NB4 (cell line): ENCODE measurements at regions not wholly inside any gene's neighbourhood (a gene's known extent, or its start where the extent isn't known, plus 50 kb on each side); places are given as distances from the start of the nearest gene placed in this dataset.

ENCODE experiments used
- DNase-seq: peaks from one replicate; pipeline ENCODE4 v3.0.0; 2010; ENCODE audit warnings: low read depth
- H3K4me3 ChIP-seq: one replicate; pipeline ENCODE4 v1.5.1; 2011; ENCODE audit warnings: mild to moderate bottlenecking, low read depth, low read length, moderate library complexity
- CTCF ChIP-seq: IDR thresholded peaks from one replicate; pipeline ENCODE4 v1.5.1; 2012; ENCODE audit warnings: low read depth, low read length
- MYC ChIP-seq: IDR thresholded peaks from 2 replicates; pipeline ENCODE4 v1.6.1; 2011; ENCODE audit warnings: low read depth, low read length
- POLR2A ChIP-seq: IDR thresholded peaks from 2 replicates; pipeline ENCODE4 v1.6.1; 2011; ENCODE audit warnings: mild to moderate bottlenecking; ENCODE audit not compliant: insufficient read length; ENCODE audit errors: extremely low read depth
- TF ChIP-seq, protein P1 (sequence below): IDR thresholded peaks from 2 replicates; pipeline ENCODE4 v1.6.1; 2011; ENCODE audit warnings: low read depth, low read length

DNA sequence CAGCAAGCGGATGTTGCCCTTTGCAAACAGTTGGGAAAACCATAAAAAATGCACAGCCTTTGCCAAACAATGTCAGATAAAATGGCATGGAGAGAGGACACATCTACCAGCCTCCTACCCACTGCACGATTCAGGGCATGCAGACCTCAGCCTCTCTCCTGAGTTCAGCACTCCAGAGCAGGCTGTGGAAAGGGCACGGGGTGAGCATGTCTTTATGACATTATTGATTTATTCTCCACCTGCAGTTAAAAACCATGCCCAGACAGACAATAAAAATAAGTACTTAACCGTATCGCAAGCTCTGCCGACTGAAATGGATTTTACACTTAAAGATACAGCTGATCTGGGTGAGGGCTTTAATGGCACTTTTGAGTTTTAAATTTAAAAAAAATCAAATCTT is 127.1 kb downstream of the MAF start:
- H3K4me3 ChIP-seq, result no peak overlapping the region
- TF ChIP-seq POLR2A (no peak), MYC (no peak), CTCF (no peak)
- TF ChIP-seq, protein P1, sequence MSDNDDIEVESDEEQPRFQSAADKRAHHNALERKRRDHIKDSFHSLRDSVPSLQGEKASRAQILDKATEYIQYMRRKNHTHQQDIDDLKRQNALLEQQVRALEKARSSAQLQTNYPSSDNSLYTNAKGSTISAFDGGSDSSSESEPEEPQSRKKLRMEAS, result no peak
- DNase-seq, result no peak

DNA sequence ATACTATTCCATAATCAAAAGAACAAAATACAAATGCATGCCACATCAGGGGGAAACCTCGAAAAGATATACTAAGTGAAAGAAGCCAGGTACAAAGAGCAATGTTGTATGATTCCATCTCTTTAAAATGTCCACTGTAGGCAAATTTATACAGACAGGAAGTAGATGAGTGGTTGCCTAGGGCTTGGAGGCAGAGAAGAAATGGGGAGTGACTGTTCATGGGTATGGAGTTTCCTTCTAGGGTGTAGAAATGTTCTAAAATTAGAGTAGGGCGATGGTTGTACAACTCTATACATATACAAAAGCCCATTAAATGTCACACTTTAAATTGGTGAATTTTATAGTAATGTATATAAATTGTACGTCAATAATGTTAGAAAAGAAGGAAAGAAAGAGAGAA is 128.1 kb downstream of the MAF start:
- TF ChIP-seq POLR2A (no peak), CTCF (no peak), MYC (no peak)
- TF ChIP-seq, protein P1, result no peak
- no peak for DNase-seq
- no peak overlapping the region for H3K4me3 ChIP-seq

GRCh38 chr16:79469999-79470398 is 130.5 kb downstream of the MAF start:
- no peak overlapping the region for H3K4me3 ChIP-seq
- DNase-seq, result no peak
- TF ChIP-seq MYC (no peak), CTCF (no peak), POLR2A (no peak)

DNA sequence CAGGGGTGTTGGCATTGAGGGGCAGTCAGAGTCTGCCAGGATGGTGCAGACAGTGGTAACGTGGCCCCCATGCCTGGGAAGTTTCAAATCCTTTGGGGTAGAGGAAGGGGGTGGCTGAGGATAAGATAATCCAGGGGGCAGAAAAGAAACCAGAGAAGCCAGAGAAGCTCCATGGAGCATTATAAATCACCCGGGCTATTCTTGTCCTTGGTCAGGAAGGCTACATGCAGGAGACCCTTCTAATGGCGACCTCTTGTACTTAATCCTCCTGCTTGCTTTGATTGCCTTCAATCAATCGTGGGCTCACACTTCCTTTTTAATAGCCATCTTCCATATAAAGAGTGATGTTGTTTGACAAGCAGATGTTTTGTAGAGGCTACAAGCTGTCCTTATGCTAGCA is 131.9 kb downstream of the MAF start:
- TF ChIP-seq MYC, result no peak
- no peak overlapping the region for H3K4me3 ChIP-seq
- DNase-seq, result no peak

GRCh38 chr16:79468121-79468552 is 132.4 kb downstream of the MAF start:
- no peak for DNase-seq
- H3K4me3 ChIP-seq, result no peak overlapping the region
- TF ChIP-seq, protein P1, result no peak
- TF ChIP-seq POLR2A (no peak), MYC (no peak), CTCF (no peak)

DNA sequence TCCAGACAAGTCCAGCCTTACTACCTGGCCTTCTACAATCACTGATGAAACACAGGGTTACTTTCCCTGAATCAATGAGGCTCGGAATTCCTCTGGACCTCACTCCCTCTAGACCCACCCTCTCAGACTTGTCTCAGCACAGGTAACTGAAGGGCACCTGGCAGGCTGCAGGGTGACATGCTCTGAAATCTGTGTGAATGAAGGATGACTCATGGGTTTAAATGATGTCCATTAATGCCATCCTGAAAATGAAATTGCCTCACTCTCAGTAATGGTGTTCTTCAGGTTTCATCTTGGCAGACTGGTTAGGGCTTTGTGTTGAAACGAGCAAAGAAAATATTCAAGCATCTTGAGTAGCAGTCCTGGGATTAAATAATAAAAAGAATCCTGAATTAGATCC is 134.4 kb downstream of the MAF start:
- no peak for TF ChIP-seq POLR2A
- no peak for TF ChIP-seq MYC
- no peak for TF ChIP-seq CTCF
- TF ChIP-seq, protein P1, result no peak
- H3K4me3 ChIP-seq, result no peak overlapping the region
- DNase-seq, result no peak

DNA sequence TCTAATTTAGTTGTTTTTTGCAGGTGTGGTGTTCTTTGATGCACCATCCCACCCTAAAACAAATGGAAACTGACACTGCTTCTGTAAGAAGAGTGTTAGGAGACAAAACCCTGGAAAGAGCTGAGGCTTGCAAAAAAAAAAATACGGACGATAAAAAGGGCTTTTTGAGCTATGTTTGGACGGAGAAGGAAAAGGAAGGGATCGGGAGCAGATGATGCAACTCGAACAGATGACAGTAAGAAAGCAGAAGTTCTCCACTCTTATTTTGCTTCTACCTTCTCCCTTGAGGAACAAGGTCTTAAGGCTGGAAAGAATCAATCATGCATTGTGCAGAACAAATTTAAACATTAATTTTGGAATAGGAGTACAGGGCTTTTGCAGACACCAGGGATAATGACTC is 136.7 kb downstream of the MAF start:
- DNase-seq, result peak; percentile 6
- H3K4me3 ChIP-seq, result no peak overlapping the region
- no peak for TF ChIP-seq POLR2A
- TF ChIP-seq, protein P1, result no peak
- TF ChIP-seq CTCF, result no peak
- no peak for TF ChIP-seq MYC
